ENCODE measurements at regions not wholly inside any gene's neighbourhood (a gene's known extent, or its start where the extent isn't known, plus 50 kb on each side); places are given as distances from the start of the nearest gene placed in this dataset.

DNA sequence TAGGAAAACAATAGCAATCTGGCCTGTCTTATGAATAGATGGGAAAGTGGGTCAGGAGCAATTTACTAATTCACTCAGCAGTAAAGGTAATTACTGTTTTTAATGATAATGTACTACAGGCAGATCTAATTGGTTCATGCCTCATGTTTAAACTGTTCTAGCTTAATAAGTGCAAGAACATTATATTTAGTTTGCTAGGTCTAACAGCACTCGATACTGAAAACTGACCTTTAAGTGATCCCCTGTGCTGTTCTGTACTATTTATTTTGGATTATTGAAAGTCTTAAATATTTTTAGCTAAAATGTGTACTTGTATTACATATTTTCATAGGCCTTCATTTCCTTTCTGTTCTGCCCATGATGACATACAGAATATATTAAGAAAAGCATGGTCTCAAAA is 998.0 kb upstream of the GJE1 start:
- no peaks in the 10 kb centered on the region for H3K4me1 ChIP-seq (ENCODE audit: low read length)
- no peak overlapping the region for H2AFZ ChIP-seq (ENCODE audit: low read length)
- H3K27me3 ChIP-seq (ENCODE audit: low read length), result no peaks in the 10 kb centered on the region
- no peak overlapping the region for H3K27ac ChIP-seq (ENCODE audit: low read length)
- H3K9me3 ChIP-seq (ENCODE audit: low read length), result no peaks in the 10 kb centered on the region
- H3K4me3 ChIP-seq (ENCODE audit: low read length), result no peak overlapping the region
- no peak overlapping the region for H3K9ac ChIP-seq (ENCODE audit: low read length)
- no peaks in the 10 kb centered on the region for H3K9me2 ChIP-seq (replicated peaks; ENCODE audit: insufficient read depth, low read length)
- no peaks in the 10 kb centered on the region for H3K79me2 ChIP-seq (ENCODE audit: low read length)
- H3K4me2 ChIP-seq (ENCODE audit: low read depth, low read length, poor library complexity, severe bottlenecking), result no peak overlapping the region
- no peaks in the 10 kb centered on the region for H3K36me3 ChIP-seq (ENCODE audit: insufficient read depth, low read length)
- H4K20me1 ChIP-seq (ENCODE audit: insufficient read depth, low read depth, low read length), result no peaks in the 10 kb centered on the region
- DNase-seq, result no peak

DNA sequence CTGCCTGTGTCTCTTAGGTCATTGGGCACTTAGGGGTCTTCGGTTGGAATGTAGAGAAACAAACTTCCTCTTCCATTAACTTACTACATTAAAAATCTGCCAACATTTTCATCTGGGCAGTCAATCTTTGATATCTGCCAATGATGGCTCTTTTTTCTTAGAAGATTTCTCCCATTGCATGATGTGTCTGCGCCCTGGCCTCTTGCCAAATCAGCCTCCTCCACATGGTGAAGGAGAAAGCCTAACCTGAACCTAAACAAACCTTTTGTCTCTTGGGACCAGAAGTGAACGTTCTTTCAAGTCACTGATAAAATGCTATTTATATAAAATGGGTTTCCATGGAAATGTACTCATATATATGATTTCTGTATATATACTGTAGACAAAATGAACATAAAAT is 998.9 kb upstream of the GJE1 start:
- Histone ChIP-seq H3K4me3 (ENCODE audit: low read length) (no peak overlapping the region), H3K4me1 (ENCODE audit: low read length) (no peaks in the 10 kb centered on the region), H3K27ac (ENCODE audit: low read length) (no peak overlapping the region), H3K9ac (ENCODE audit: low read length) (no peak overlapping the region), H3K9me2 (replicated peaks; ENCODE audit: insufficient read depth, low read length) (no peaks in the 10 kb centered on the region), H3K79me2 (ENCODE audit: low read length) (no peaks in the 10 kb centered on the region), H3K4me2 (ENCODE audit: low read depth, low read length, poor library complexity, severe bottlenecking) (no peak overlapping the region), H3K36me3 (ENCODE audit: insufficient read depth, low read length) (no peaks in the 10 kb centered on the region), H4K20me1 (ENCODE audit: insufficient read depth, low read depth, low read length) (no peaks in the 10 kb centered on the region), H3K27me3 (ENCODE audit: low read length) (no peaks in the 10 kb centered on the region), H2AFZ (ENCODE audit: low read length) (no peak overlapping the region), H3K9me3 (ENCODE audit: low read length) (no peaks in the 10 kb centered on the region)
- no peak for DNase-seq

DNA sequence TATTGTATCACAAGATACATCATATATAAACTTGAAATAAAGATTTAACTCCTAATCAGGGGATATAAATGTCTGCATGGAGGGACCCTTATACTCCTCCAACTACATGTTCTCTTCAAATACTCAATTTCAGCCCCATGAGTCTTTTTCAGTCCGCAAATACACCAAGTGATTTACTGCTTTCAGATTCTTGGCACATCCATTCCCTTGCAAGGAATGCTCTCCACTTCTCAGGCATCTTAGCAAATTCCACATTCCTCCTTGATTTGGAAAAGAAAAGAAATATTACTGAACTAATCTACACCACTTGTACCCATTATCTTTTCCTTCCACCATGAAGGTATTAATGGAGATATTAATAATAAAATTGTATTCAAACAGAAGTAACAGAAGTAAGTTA is 999.4 kb upstream of the GJE1 start:
- Histone ChIP-seq H3K36me3 (ENCODE audit: insufficient read depth, low read length) (no peaks in the 10 kb centered on the region), H3K9me2 (replicated peaks; ENCODE audit: insufficient read depth, low read length) (no peaks in the 10 kb centered on the region), H3K9me3 (ENCODE audit: low read length) (no peaks in the 10 kb centered on the region), H3K4me2 (ENCODE audit: low read depth, low read length, poor library complexity, severe bottlenecking) (no peak overlapping the region), H3K4me3 (ENCODE audit: low read length) (no peak overlapping the region), H2AFZ (ENCODE audit: low read length) (no peak overlapping the region), H3K4me1 (ENCODE audit: low read length) (no peaks in the 10 kb centered on the region), H3K27ac (ENCODE audit: low read length) (no peak overlapping the region), H3K9ac (ENCODE audit: low read length) (no peak overlapping the region), H3K27me3 (ENCODE audit: low read length) (no peaks in the 10 kb centered on the region), H3K79me2 (ENCODE audit: low read length) (no peaks in the 10 kb centered on the region), H4K20me1 (ENCODE audit: insufficient read depth, low read depth, low read length) (no peaks in the 10 kb centered on the region)
- DNase-seq, result no peak

DNA sequence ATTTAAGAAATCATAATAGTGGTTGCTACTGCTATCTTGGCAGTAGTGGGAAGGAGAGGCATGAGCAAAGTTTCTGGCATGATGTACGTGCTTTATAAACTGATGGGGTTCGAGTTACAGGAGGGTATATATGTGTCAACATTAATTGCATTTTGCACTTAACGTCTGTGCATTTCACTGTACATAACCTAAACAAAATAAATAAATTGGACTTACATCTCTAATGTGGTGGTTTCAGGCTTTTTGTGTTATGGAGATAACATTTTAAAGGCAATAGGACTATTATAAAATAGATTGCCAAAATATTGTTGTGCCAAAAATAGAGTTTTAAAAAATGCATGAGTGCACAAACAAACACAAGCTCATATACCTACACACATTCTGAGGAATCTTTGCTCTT is 1001.1 kb upstream of the GJE1 start:
- no peaks in the 10 kb centered on the region for H3K4me1 ChIP-seq (ENCODE audit: low read length)
- no peak overlapping the region for H3K4me2 ChIP-seq (ENCODE audit: low read depth, low read length, poor library complexity, severe bottlenecking)

DNA sequence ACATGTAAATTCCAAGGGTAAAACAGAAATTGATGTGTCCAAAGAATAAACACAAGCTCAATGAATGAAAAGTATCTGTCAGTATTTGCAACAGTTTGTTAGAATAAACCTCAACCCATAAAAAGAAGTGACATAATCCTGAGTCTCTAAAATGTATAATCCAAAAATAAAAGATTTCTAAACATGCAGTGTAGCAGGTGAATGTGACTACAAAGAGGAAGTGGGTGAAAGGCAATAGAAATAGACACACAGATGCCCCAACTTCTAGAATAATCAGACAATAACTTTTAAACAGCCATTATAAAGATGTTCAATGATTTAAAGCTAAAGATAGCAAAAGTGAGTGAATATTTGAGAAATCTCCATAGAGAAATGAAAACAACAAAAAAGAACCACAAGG is 1009.2 kb upstream of the GJE1 start:
- Histone ChIP-seq H4K20me1 (ENCODE audit: insufficient read depth, low read depth, low read length) (no peaks in the 10 kb centered on the region), H3K27ac (ENCODE audit: low read length) (no peak overlapping the region), H3K79me2 (ENCODE audit: low read length) (no peaks in the 10 kb centered on the region), H3K4me3 (ENCODE audit: low read length) (no peak overlapping the region), H3K27me3 (ENCODE audit: low read length) (no peaks in the 10 kb centered on the region), H3K9ac (ENCODE audit: low read length) (no peak overlapping the region), H3K4me2 (ENCODE audit: low read depth, low read length, poor library complexity, severe bottlenecking) (no peak overlapping the region), H2AFZ (ENCODE audit: low read length) (no peak overlapping the region), H3K9me3 (ENCODE audit: low read length) (no peaks in the 10 kb centered on the region), H3K9me2 (replicated peaks; ENCODE audit: insufficient read depth, low read length) (no peaks in the 10 kb centered on the region), H3K36me3 (ENCODE audit: insufficient read depth, low read length) (no peaks in the 10 kb centered on the region), H3K4me1 (ENCODE audit: low read length) (no peaks in the 10 kb centered on the region)
- no peak for DNase-seq

More for the DNA sequence above, 1001.1 kb upstream of the GJE1 start:
- Histone ChIP-seq H3K36me3 (ENCODE audit: insufficient read depth, low read length) (no peaks in the 10 kb centered on the region), H2AFZ (ENCODE audit: low read length) (no peak overlapping the region), H4K20me1 (ENCODE audit: insufficient read depth, low read depth, low read length) (no peaks in the 10 kb centered on the region), H3K9me3 (ENCODE audit: low read length) (no peaks in the 10 kb centered on the region), H3K27ac (ENCODE audit: low read length) (no peak overlapping the region), H3K27me3 (ENCODE audit: low read length) (no peaks in the 10 kb centered on the region), H3K4me3 (ENCODE audit: low read length) (no peak overlapping the region), H3K9ac (ENCODE audit: low read length) (no peak overlapping the region), H3K9me2 (replicated peaks; ENCODE audit: insufficient read depth, low read length) (no peaks in the 10 kb centered on the region), H3K79me2 (ENCODE audit: low read length) (no peaks in the 10 kb centered on the region)
- no peak for DNase-seq

DNA sequence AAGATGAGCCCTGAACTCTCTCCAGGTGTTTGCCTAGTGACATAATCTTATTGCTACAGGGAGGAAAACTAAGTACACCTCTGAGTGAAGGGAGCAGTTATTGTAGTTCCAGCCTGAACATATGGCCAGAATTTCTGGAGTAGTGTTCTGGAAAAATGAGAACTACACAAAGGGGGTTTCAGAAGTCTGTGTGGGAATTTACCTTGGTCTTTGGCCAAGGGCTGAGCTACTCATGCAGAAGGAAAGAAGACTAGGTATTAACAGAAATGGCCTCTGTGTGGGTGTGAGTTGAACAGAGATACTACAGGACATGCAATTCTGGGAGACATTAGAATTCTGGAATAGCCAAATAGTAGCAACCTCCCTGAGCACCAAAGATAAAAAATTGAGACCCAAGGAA is 1009.7 kb upstream of the GJE1 start:
- H3K4me1 ChIP-seq (ENCODE audit: low read length), result no peaks in the 10 kb centered on the region
- H3K4me2 ChIP-seq (ENCODE audit: low read depth, low read length, poor library complexity, severe bottlenecking), result no peak overlapping the region
- H3K9me3 ChIP-seq (ENCODE audit: low read length), result no peaks in the 10 kb centered on the region
- H2AFZ ChIP-seq (ENCODE audit: low read length), result no peak overlapping the region
- H3K36me3 ChIP-seq (ENCODE audit: insufficient read depth, low read length), result no peaks in the 10 kb centered on the region
- no peak overlapping the region for H3K4me3 ChIP-seq (ENCODE audit: low read length)
- no peaks in the 10 kb centered on the region for H3K9me2 ChIP-seq (replicated peaks; ENCODE audit: insufficient read depth, low read length)
- no peak overlapping the region for H3K9ac ChIP-seq (ENCODE audit: low read length)
- no peak for DNase-seq
- H3K79me2 ChIP-seq (ENCODE audit: low read length), result no peaks in the 10 kb centered on the region
- H3K27ac ChIP-seq (ENCODE audit: low read length), result no peak overlapping the region
- no peaks in the 10 kb centered on the region for H3K27me3 ChIP-seq (ENCODE audit: low read length)
- H4K20me1 ChIP-seq (ENCODE audit: insufficient read depth, low read depth, low read length), result no peaks in the 10 kb centered on the region

DNA sequence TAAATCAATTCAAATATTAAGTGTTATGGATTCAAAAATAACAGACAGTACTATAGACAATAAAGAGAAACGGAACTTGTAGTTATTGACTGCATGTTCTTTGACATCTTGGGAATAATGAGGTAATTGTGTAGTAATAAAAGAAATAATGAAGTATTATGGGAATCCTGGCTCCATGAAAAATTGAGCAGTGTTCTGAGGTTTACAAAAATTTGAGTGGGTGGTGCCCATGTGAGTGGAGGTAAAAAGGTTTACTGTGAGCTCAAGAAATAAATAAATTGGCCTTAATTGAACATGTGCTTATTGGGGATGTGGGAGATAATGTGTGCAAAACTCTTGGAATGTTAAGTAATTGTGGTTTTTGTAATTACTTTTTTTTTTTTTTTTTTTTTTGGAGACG is 1013.7 kb upstream of the GJE1 start:
- no peak for DNase-seq
- Histone ChIP-seq H3K4me3 (ENCODE audit: low read length) (no peak overlapping the region), H3K36me3 (ENCODE audit: insufficient read depth, low read length) (no peaks in the 10 kb centered on the region), H3K27ac (ENCODE audit: low read length) (no peak overlapping the region), H3K4me2 (ENCODE audit: low read depth, low read length, poor library complexity, severe bottlenecking) (no peak overlapping the region), H3K27me3 (ENCODE audit: low read length) (no peaks in the 10 kb centered on the region), H3K9ac (ENCODE audit: low read length) (no peak overlapping the region), H3K4me1 (ENCODE audit: low read length) (no peaks in the 10 kb centered on the region), H3K9me2 (replicated peaks; ENCODE audit: insufficient read depth, low read length) (no peaks in the 10 kb centered on the region; the same call in 1 of the 2 replicates), H3K79me2 (ENCODE audit: low read length) (no peaks in the 10 kb centered on the region), H2AFZ (ENCODE audit: low read length) (no peak overlapping the region), H4K20me1 (ENCODE audit: insufficient read depth, low read depth, low read length) (no peaks in the 10 kb centered on the region), H3K9me3 (ENCODE audit: low read length) (no peaks in the 10 kb centered on the region)

DNA sequence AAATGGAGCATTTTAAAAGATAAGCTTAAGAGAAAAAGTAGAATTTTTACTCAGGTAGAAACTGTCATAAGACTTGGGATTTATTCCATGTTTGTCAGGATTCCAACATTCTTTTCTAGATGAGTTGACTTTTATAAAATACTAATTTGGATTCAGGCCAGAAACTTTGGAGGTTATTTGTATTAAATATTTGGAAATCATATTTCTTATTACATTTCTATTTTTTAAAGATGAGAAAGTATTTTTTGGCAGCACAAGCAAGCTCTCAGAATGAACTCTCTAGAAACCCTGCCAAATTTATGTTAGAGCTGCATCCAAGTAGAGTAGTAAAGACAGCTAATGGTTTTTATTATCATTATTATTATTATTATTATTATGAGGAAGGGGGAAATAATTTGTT is 1014.9 kb upstream of the GJE1 start:
- H3K79me2 ChIP-seq (ENCODE audit: low read length), result no peaks in the 10 kb centered on the region
- H3K9me3 ChIP-seq (ENCODE audit: low read length), result no peaks in the 10 kb centered on the region
- no peak overlapping the region for H3K9ac ChIP-seq (ENCODE audit: low read length)
- H3K27me3 ChIP-seq (ENCODE audit: low read length), result no peaks in the 10 kb centered on the region
- no peak overlapping the region for H2AFZ ChIP-seq (ENCODE audit: low read length)
- DNase-seq, result no peak
- H3K27ac ChIP-seq (ENCODE audit: low read length), result no peak overlapping the region
- no peak overlapping the region for H3K4me2 ChIP-seq (ENCODE audit: low read depth, low read length, poor library complexity, severe bottlenecking)
- H3K4me1 ChIP-seq (ENCODE audit: low read length), result no peaks in the 10 kb centered on the region
- no peaks in the 10 kb centered on the region for H4K20me1 ChIP-seq (ENCODE audit: insufficient read depth, low read depth, low read length)
- H3K4me3 ChIP-seq (ENCODE audit: low read length), result no peak overlapping the region
- H3K9me2 ChIP-seq (replicated peaks; ENCODE audit: insufficient read depth, low read length), result no peaks in the 10 kb centered on the region; the same call in 1 of the 2 replicates
- no peaks in the 10 kb centered on the region for H3K36me3 ChIP-seq (ENCODE audit: insufficient read depth, low read length)

DNA sequence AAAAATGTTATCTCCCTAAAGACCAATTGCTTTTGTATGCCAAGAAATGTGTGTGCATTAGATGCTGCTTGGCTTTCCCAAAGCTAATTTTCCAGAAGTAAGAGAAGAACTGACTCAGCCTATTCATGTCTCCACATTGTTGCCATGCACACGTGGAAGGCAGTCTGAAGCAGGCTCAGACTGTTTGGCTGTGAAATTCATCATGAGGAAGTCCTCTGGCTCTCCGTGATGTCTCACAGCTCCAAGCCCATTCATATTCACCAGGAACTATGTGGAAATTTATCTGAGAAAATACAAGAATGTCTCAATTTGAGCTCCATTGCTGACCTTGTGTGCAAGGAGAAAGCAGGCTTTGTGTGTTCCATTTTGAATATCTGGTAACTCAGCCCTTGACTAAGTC is 1022.2 kb upstream of the GJE1 start:
- Histone ChIP-seq H3K9me3 (ENCODE audit: low read length) (no peaks in the 10 kb centered on the region), H3K9me2 (replicated peaks; ENCODE audit: insufficient read depth, low read length) (no peaks in the 10 kb centered on the region; the same call in 1 of the 2 replicates), H3K4me2 (ENCODE audit: low read depth, low read length, poor library complexity, severe bottlenecking) (no peak overlapping the region), H3K4me3 (ENCODE audit: low read length) (no peak overlapping the region), H3K27me3 (ENCODE audit: low read length) (no peaks in the 10 kb centered on the region), H3K9ac (ENCODE audit: low read length) (no peak overlapping the region), H3K79me2 (ENCODE audit: low read length) (no peaks in the 10 kb centered on the region), H2AFZ (ENCODE audit: low read length) (no peak overlapping the region), H3K36me3 (ENCODE audit: insufficient read depth, low read length) (no peaks in the 10 kb centered on the region), H4K20me1 (ENCODE audit: insufficient read depth, low read depth, low read length) (no peaks in the 10 kb centered on the region), H3K27ac (ENCODE audit: low read length) (no peak overlapping the region), H3K4me1 (ENCODE audit: low read length) (no peaks in the 10 kb centered on the region)
- DNase-seq, result no peak

Measured in Karpas-422 (cell line).